ENCODE measurements at regions not wholly inside any gene's neighbourhood (a gene's known extent, or its start where the extent isn't known, plus 50 kb on each side); places are given as distances from the start of the nearest gene placed in this dataset.

- TF ChIP-seq CTCF (IDR thresholded peaks at IDR 0.05) (no peak), POLR2A (IDR thresholded peaks at IDR 0.05; ENCODE audit: low read depth) (no peak), POLR2AphosphoS5 (IDR thresholded peaks at IDR 0.05) (no peak), EP300 (IDR thresholded peaks at IDR 0.05) (no peak)
These were observed 649.3 kb upstream of the ARGLU1 start for GRCh38 chr13:107217251-107217650.
